ENCODE measurements at regions not wholly inside any gene's neighbourhood (a gene's known extent, or its start where the extent isn't known, plus 50 kb on each side); places are given as distances from the start of the nearest gene placed in this dataset.

DNA sequence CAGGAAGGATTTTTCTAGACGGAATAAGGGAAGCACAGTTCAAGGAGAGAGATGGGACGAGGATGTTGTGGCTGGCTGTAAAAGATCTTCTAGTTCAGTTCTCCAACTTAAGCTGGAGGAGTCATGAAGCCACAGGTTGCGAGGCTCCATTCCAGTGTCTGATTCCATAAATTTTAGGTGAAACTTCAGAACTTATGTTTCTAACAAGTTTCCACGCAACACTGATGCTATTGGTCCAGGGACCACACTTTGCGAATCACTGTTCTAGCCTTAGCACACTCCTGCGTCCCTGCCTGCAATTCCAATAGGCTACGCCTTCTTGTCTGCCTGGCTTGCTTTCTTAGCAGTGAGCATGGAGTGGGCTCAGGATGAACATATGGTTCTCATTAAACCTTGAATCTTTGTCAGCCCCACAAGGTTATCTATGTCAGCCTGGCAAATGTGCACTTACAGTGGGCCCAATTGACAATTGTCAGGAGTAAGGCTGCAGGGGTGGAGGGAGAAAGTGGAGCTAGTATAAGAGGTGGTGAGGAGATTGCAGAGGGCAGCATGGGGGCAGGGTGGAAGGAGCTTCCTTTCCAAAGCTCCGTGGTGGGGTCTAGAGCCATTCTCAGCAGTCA lies 438.1 kb upstream of the ST6GAL2 start:
- POLR2A ChIA-PET = no interaction called here
- DNase-seq (ENCODE audit: low read depth) = no peak

DNA sequence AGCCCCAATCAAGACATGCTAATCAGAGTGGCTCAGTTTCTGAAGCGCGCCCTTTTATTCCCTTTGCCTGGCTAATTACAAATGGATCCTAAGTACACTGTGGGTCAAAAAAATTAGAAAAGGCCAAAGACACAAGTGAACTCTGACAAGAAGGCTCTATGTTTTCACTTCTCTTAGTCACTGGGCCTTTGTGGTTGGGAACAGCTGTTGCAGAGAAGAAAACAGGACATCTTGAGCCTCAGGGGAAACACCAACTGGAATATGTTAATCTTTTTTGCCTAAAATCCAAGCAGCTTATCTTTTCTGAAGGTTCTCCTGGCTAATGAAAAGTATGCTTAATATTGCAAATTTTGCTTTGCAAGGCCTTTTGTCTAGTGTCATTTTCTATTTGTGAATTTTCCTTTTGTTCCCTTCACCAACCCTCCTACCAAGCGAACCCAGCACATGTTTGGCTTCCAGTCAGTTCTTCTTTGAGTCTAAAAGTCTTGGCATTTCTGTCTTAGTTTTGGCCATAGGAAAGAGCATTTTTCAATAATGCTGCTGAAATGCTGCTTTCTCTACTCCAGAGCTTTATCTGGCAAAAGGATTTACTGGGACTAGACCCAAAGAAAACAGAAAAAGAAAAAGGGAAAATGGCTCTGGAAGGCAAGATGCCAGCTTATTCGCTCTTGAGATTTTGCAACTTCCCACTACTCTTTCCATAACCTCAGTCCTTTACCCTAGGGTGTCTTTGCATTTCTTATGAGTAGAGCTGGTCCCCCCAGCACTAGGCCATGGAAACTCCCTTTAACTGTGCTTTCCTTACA lies 440.2 kb upstream of the ST6GAL2 start:
- no peaks in the 10 kb centered on the region for H3K36me3 ChIP-seq (ENCODE audit: control insufficient read depth, insufficient read depth, low read length)
- DNase-seq (ENCODE audit: low read depth) = no peak
- ChIA-PET POLR2A (no interaction called here), CTCF (no interaction called here)
- no peaks in the 10 kb centered on the region for H3K27me3 ChIP-seq (ENCODE audit: control insufficient read depth, insufficient read depth, low read length)
- no peak for TF ChIP-seq CTCF (IDR thresholded peaks at IDR 0.05; ENCODE audit: insufficient read depth, low read depth, low read length)
- H3K4me3 ChIP-seq (ENCODE audit: low read depth, low read length) = no peak overlapping the region

More for the DNA sequence above, 438.1 kb upstream of the ST6GAL2 start:
- H3K27me3 ChIP-seq (ENCODE audit: control insufficient read depth, insufficient read depth, low read length) = no peaks in the 10 kb centered on the region
- CTCF ChIA-PET = no interaction called here
- H3K4me3 ChIP-seq (ENCODE audit: low read depth, low read length) = no peak overlapping the region
- no peaks in the 10 kb centered on the region for H3K36me3 ChIP-seq (ENCODE audit: control insufficient read depth, insufficient read depth, low read length)
- TF ChIP-seq CTCF (IDR thresholded peaks at IDR 0.05; ENCODE audit: insufficient read depth, low read depth, low read length) = no peak

- no peak for DNase-seq (ENCODE audit: low read depth)
- H3K27me3 ChIP-seq (ENCODE audit: control insufficient read depth, insufficient read depth, low read length) = no peaks in the 10 kb centered on the region
- H3K36me3 ChIP-seq (ENCODE audit: control insufficient read depth, insufficient read depth, low read length) = no peaks in the 10 kb centered on the region
- TF ChIP-seq CTCF (IDR thresholded peaks at IDR 0.05; ENCODE audit: insufficient read depth, low read depth, low read length) = no peak
- ChIA-PET POLR2A (no interaction called here), CTCF (no interaction called here)
- H3K4me3 ChIP-seq (ENCODE audit: low read depth, low read length) = no peak overlapping the region
Measured at GRCh38 chr2:107334306-107334705, 448.3 kb upstream of the ST6GAL2 start.

- no peaks in the 10 kb centered on the region for H3K36me3 ChIP-seq (ENCODE audit: control insufficient read depth, insufficient read depth, low read length)
- DNase-seq (ENCODE audit: low read depth) = no peak
- H3K4me3 ChIP-seq (ENCODE audit: low read depth, low read length) = no peak overlapping the region
- H3K27me3 ChIP-seq (ENCODE audit: control insufficient read depth, insufficient read depth, low read length) = no peaks in the 10 kb centered on the region
- TF ChIP-seq CTCF (IDR thresholded peaks at IDR 0.05; ENCODE audit: insufficient read depth, low read depth, low read length) = no peak
- POLR2A ChIA-PET = no interaction called here
- CTCF ChIA-PET = no interaction called here
Measured at GRCh38 chr2:107336526-107336925, 450.6 kb upstream of the ST6GAL2 start.

- POLR2A ChIA-PET = no interaction called here
- no peak for TF ChIP-seq CTCF (IDR thresholded peaks at IDR 0.05; ENCODE audit: insufficient read depth, low read depth, low read length)
- Histone ChIP-seq H3K27me3 (ENCODE audit: control insufficient read depth, insufficient read depth, low read length) (no peaks in the 10 kb centered on the region), H3K36me3 (ENCODE audit: control insufficient read depth, insufficient read depth, low read length) (no peaks in the 10 kb centered on the region), H3K4me3 (ENCODE audit: low read depth, low read length) (no peak overlapping the region)
- DNase-seq (ENCODE audit: low read depth) = no peak
- CTCF ChIA-PET = no interaction called here
Measured at GRCh38 chr2:107337209-107337898, 451.4 kb upstream of the ST6GAL2 start.
